ENCODE measurements at regions not wholly inside any gene's neighbourhood (a gene's known extent, or its start where the extent isn't known, plus 50 kb on each side); places are given as distances from the start of the nearest gene placed in this dataset.

GRCh38 chr12:77392467-77393088 lies 327.2 kb upstream of the E2F7 start:
- H3K27ac ChIP-seq (ENCODE audit: low read depth in 2 of 2, low read length in 1 of 2): no peak overlapping the region
- POLR2A ChIA-PET: no interaction called here
- H3K4me1 ChIP-seq (ENCODE audit: control insufficient read depth in 1 of 2, insufficient read depth in 2 of 2, low read depth in 1 of 2, low read length in 1 of 2): 0 out of 4 replicates have a peak, but pooled peaks cover 0 to 7% of the 10 kb centered on the region in 2 experiments
- no peak overlapping the region for H3K4me3 ChIP-seq (ENCODE audit: low read depth in 2 of 2, low read length in 1 of 2)
- DNase-seq: no peak
- H3K27me3 ChIP-seq (ENCODE audit: insufficient read depth): no peaks in the 10 kb centered on the region
- H3K79me2 ChIP-seq (ENCODE audit: insufficient read depth): 0 out of 2 replicates have a peak, but pooled peaks cover 3% of the 10 kb centered on the region
- H3K9ac ChIP-seq: no peak overlapping the region
- no peaks in the 10 kb centered on the region for H4K20me1 ChIP-seq (ENCODE audit: insufficient read depth)
- no peaks in the 10 kb centered on the region for H3K9me3 ChIP-seq
- no peaks in the 10 kb centered on the region for H3F3A ChIP-seq (replicated peaks; ENCODE audit: insufficient read depth)
- WGBS (ENCODE audit: low lambda C conversion rate): 68% methylated on average over 10 of the region's 10 CpGs
- CTCF ChIA-PET: no interaction called here
- TF ChIP-seq PBX3 (IDR thresholded peaks at IDR 0.05) (no peak), POLR2AphosphoS5 (IDR thresholded peaks at IDR 0.05; ENCODE audit: low read depth, low read length) (no peak), GABPA (IDR thresholded peaks at IDR 0.05; ENCODE audit: low read depth) (no peak), NFIC (IDR thresholded peaks at IDR 0.05; ENCODE audit: borderline replicate concordance) (no peak), RCOR1 (IDR thresholded peaks at IDR 0.05; ENCODE audit: low read length) (no peak), ELF1 (IDR thresholded peaks at IDR 0.05) (no peak), RXRA (IDR thresholded peaks at IDR 0.05; ENCODE audit: borderline replicate concordance, low read depth) (no peak), GATA2 (CRISPR knock-in tag; IDR thresholded peaks at IDR 0.05) (no peak), JUND (IDR thresholded peaks at IDR 0.05) (no peak), CHD2 (IDR thresholded peaks at IDR 0.05; ENCODE audit: low read length, partially characterized antibody) (no peak), MXI1 (IDR thresholded peaks at IDR 0.05; ENCODE audit: low read depth, low read length) (no peak)
- TF ChIP-seq, protein P1, sequence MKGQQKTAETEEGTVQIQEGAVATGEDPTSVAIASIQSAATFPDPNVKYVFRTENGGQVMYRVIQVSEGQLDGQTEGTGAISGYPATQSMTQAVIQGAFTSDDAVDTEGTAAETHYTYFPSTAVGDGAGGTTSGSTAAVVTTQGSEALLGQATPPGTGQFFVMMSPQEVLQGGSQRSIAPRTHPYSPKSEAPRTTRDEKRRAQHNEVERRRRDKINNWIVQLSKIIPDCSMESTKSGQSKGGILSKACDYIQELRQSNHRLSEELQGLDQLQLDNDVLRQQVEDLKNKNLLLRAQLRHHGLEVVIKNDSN (IDR thresholded peaks at IDR 0.05; ENCODE audit: borderline replicate concordance, low read depth): no peak
- H3K4me2 ChIP-seq: no peak overlapping the region
- no peaks in the 10 kb centered on the region for H3K9me2 ChIP-seq
- H2AFZ ChIP-seq (ENCODE audit: low read depth): no peak overlapping the region
- no peaks in the 10 kb centered on the region for H3K36me3 ChIP-seq (replicated peaks in 1 of 2; ENCODE audit: control insufficient read depth in 1 of 2, insufficient read depth in 2 of 2, low read length in 1 of 2)

GRCh38 chr12:77388445-77389265 lies 323.3 kb upstream of the E2F7 start:
- Histone ChIP-seq H3K27me3 (ENCODE audit: insufficient read depth) (no peaks in the 10 kb centered on the region), H3K4me2 (no peak overlapping the region), H3K4me1 (ENCODE audit: control insufficient read depth in 1 of 2, insufficient read depth in 2 of 2, low read depth in 1 of 2, low read length in 1 of 2) (peaks cover 0 to 21% of the 10 kb centered on the region in 2 experiments; a peak in 1 of 4 replicates), H3F3A (replicated peaks; ENCODE audit: insufficient read depth) (no peaks in the 10 kb centered on the region), H3K4me3 (ENCODE audit: low read depth in 2 of 2, low read length in 1 of 2) (no peak overlapping the region), H2AFZ (ENCODE audit: low read depth) (no peak overlapping the region), H3K79me2 (ENCODE audit: insufficient read depth) (0 out of 2 replicates have a peak, but pooled peaks cover 6% of the 10 kb centered on the region), H3K9me2 (no peaks in the 10 kb centered on the region), H3K27ac (ENCODE audit: low read depth in 2 of 2, low read length in 1 of 2) (no peak overlapping the region), H3K9me3 (no peaks in the 10 kb centered on the region), H4K20me1 (ENCODE audit: insufficient read depth) (no peaks in the 10 kb centered on the region), H3K36me3 (replicated peaks in 1 of 2; ENCODE audit: control insufficient read depth in 1 of 2, insufficient read depth in 2 of 2, low read length in 1 of 2) (no peaks in the 10 kb centered on the region), H3K9ac (no peak overlapping the region)
- ChIA-PET POLR2A (no interaction called here), CTCF (no interaction called here)
- WGBS (ENCODE audit: low lambda C conversion rate): 9% methylated on average over 2 of the region's 2 CpGs
- TF ChIP-seq FOXM1 (IDR thresholded peaks at IDR 0.05; ENCODE audit: low read depth): no peak
- TF ChIP-seq CHD2 (IDR thresholded peaks at IDR 0.05; ENCODE audit: low read length, partially characterized antibody): no peak
- TF ChIP-seq RXRA (IDR thresholded peaks at IDR 0.05; ENCODE audit: borderline replicate concordance, low read depth): no peak
- TF ChIP-seq RFX5 (IDR thresholded peaks at IDR 0.05; ENCODE audit: low read length): no peak
- TF ChIP-seq TCF12 (IDR thresholded peaks at IDR 0.05): no peak
- no peak for TF ChIP-seq RAD21 (IDR thresholded peaks at IDR 0.05; ENCODE audit: low read length)
- no peak for TF ChIP-seq PBX3 (IDR thresholded peaks at IDR 0.05)
- no peak for TF ChIP-seq NRF1 (IDR thresholded peaks at IDR 0.05; ENCODE audit: low read depth, low read length)
- no peak for TF ChIP-seq SIN3A (IDR thresholded peaks at IDR 0.05; ENCODE audit: borderline replicate concordance, low read depth, low read length)
- DNase-seq: no peak
